Epithelial cell of esophagus (primary cell): ENCODE measurements at regions not wholly inside any gene's neighbourhood (a gene's known extent, or its start where the extent isn't known, plus 50 kb on each side); places are given as distances from the start of the nearest gene placed in this dataset.

Source experiments
- DNase-seq: peaks from one replicate; pipeline ENCODE4 v3.0.0; 2010; ENCODE audit warnings: low read depth
- H3K4me3 ChIP-seq: 2 replicates; pipeline ENCODE4 v1.5.1; 2011; ENCODE audit warnings: mild to moderate bottlenecking, low read length, control low read depth
- CTCF ChIP-seq: IDR thresholded peaks from 2 replicates; pipeline ENCODE4 v1.5.1; 2011; ENCODE audit warnings: low read depth, mild to moderate bottlenecking, low read length, control low read depth, inconsistent platforms; ENCODE audit not compliant: insufficient read depth; ENCODE audit errors: missing control alignments

GRCh38 chr4:122326908-122327307 lies 51.9 kb upstream of the ADAD1 start:
- DNase-seq: no peak
- H3K4me3 ChIP-seq: no peak overlapping the region
- TF ChIP-seq CTCF: no peak

GRCh38 chr4:122328893-122329292 lies 49.9 kb upstream of the ADAD1 start:
- H3K4me3 ChIP-seq: no peak overlapping the region
- no peak for DNase-seq
- TF ChIP-seq CTCF: no peak
